A673 (cell line): ENCODE measurements at regions not wholly inside any gene's neighbourhood (a gene's known extent, or its start where the extent isn't known, plus 50 kb on each side); places are given as distances from the start of the nearest gene placed in this dataset.

Experiments used
- EZH2 ChIP-seq: fragments of 200-600 bp; sonication (generic); IDR thresholded peaks from 2 replicates; pipeline ENCODE4 v1.6.1; 2017; ENCODE audit warnings: borderline replicate concordance, low read depth, mild to moderate bottlenecking, mixed read lengths, antibody characterized with exemption, low read length; ENCODE audit not compliant: poor library complexity, severe bottlenecking
- TF ChIP-seq, protein P1 (sequence below): fragments of 300-800, 200-600 bp; sonication (generic); conservative IDR thresholded peaks from 2 replicates; pipeline ENCODE4 v1.5.1; 2017; ENCODE audit warnings: low read depth, mild to moderate bottlenecking, antibody characterized with exemption, low read length, moderate library complexity, mixed read lengths

DNA sequence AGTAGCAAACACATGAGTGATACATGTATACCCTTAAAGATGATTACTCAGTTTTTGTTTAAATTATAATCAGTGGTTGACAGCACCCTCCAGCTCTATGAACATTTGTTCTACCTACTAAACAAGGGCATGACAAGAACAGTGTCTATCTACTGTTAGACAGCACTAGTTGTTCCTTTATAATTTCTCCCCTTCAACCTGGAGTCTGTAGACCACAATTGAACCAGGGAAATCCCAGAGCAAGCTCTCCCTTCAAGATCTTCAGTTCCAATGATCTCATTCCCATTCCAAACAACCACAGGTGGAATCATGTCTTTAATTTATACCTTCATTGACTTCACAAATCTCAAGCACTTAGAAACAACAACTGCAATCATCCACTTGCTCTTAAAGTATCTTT, 216.1 kb downstream of the HHIPL2 start:
- TF ChIP-seq, protein P1, sequence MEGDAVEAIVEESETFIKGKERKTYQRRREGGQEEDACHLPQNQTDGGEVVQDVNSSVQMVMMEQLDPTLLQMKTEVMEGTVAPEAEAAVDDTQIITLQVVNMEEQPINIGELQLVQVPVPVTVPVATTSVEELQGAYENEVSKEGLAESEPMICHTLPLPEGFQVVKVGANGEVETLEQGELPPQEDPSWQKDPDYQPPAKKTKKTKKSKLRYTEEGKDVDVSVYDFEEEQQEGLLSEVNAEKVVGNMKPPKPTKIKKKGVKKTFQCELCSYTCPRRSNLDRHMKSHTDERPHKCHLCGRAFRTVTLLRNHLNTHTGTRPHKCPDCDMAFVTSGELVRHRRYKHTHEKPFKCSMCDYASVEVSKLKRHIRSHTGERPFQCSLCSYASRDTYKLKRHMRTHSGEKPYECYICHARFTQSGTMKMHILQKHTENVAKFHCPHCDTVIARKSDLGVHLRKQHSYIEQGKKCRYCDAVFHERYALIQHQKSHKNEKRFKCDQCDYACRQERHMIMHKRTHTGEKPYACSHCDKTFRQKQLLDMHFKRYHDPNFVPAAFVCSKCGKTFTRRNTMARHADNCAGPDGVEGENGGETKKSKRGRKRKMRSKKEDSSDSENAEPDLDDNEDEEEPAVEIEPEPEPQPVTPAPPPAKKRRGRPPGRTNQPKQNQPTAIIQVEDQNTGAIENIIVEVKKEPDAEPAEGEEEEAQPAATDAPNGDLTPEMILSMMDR: no peak
- no peak for TF ChIP-seq EZH2
